CD4-positive, alpha-beta T cell treated with Interleukin-12 subunit alpha and Interleukin-12 subunit beta, for 1 hour (primary cell): ENCODE measurements at regions not wholly inside any gene's neighbourhood (a gene's known extent, or its start where the extent isn't known, plus 50 kb on each side); places are given as distances from the start of the nearest gene placed in this dataset.
A peak's percentile ranks its signal among the peaks of the same experiment; 100 is the strongest.

ENCODE experiments used
- DNase-seq: peaks from one replicate; pipeline ENCODE4 v3.0.0-alpha.2; 2020

- DNase-seq: peak; percentile 28
Observed at GRCh38 chr2:8455236-8456150, 226.4 kb upstream of the ID2 start.

GRCh38 chr2:8456151-8457091 is 225.4 kb upstream of the ID2 start:
- DNase-seq: peak; percentile 64

GRCh38 chr2:8457092-8457481 is 224.8 kb upstream of the ID2 start:
- peak; percentile 41 for DNase-seq

GRCh38 chr2:8457699-8458502 is 224.0 kb upstream of the ID2 start:
- DNase-seq: peak; percentile 42

- no peak for DNase-seq
Observed at GRCh38 chr2:8458503-8459459, 223.1 kb upstream of the ID2 start.

GRCh38 chr2:8459474-8459873 is 222.4 kb upstream of the ID2 start:
- DNase-seq: no peak

- no peak for DNase-seq
Observed at GRCh38 chr2:8461341-8461740, 220.5 kb upstream of the ID2 start.

GRCh38 chr2:8462280-8462679 is 219.6 kb upstream of the ID2 start:
- DNase-seq: no peak

- no peak for DNase-seq
Observed at GRCh38 chr2:8462899-8463648, 218.8 kb upstream of the ID2 start.

GRCh38 chr2:8465560-8465959 is 216.3 kb upstream of the ID2 start:
- DNase-seq: no peak

GRCh38 chr2:8469709-8470493 is 212.0 kb upstream of the ID2 start:
- DNase-seq: no peak

- peak; percentile 34 for DNase-seq
Observed at GRCh38 chr2:8472545-8473323, 209.1 kb upstream of the ID2 start.

GRCh38 chr2:8475349-8476031 is 206.4 kb upstream of the ID2 start:
- peak; percentile 60 for DNase-seq

- peak; percentile 57 for DNase-seq
Observed at GRCh38 chr2:8477552-8478470, 204.0 kb upstream of the ID2 start.

GRCh38 chr2:8478471-8478793 is 203.4 kb upstream of the ID2 start:
- DNase-seq: no peak

- no peak for DNase-seq
Observed at GRCh38 chr2:8479298-8479697, 202.6 kb upstream of the ID2 start.

GRCh38 chr2:8480915-8481314 is 200.9 kb upstream of the ID2 start:
- no peak for DNase-seq
